H1 (cell line): ENCODE measurements at regions not wholly inside any gene's neighbourhood (a gene's known extent, or its start where the extent isn't known, plus 50 kb on each side); places are given as distances from the start of the nearest gene placed in this dataset.

ENCODE experiments used
- CTCF ChIA-PET: fragments of 300-600 bp; sonication (Branson Sonifier 250); formaldehyde crosslinking; loops from one replicate; lab custom pipeline; 2021; ENCODE audit not compliant: partially characterized antibody; lab: Charles Lee
- POLR2A ChIA-PET: fragments of 300-600 bp; sonication (Branson Sonifier 250); formaldehyde crosslinking; loops from one replicate; lab custom pipeline; 2021; ENCODE audit warnings: inconsistent platforms; ENCODE audit not compliant: partially characterized antibody; lab: Charles Lee
- DNase-seq, 2 experiments: peaks; one replicate each; pipeline versions ENCODE4 v3.0.0 to v3.0.0-alpha.2; 2010 to 2022; ENCODE audit warnings: low spot score in 2 of 2, low read depth in 1 of 2, mixed read lengths in 1 of 2
- FAIRE-seq: peaks from 2 replicates; lab custom pipeline; 2011; peaks lifted over from hg19 to GRCh38; lab: Jason Lieb, UNC
- H2AFZ ChIP-seq: 2 replicates; pipeline ENCODE4 v1.8.1; 2012; ENCODE audit warnings: low read length, inconsistent platforms
- H2AK5ac ChIP-seq: 2 replicates; pipeline ENCODE4 v1.6.1; 2013; ENCODE audit warnings: low read depth, low read length
- H2BK120ac ChIP-seq: replicated peaks from 2 replicates; pipeline ENCODE3; 2013; ENCODE audit warnings: low read depth, low read length, inconsistent platforms
- H2BK12ac ChIP-seq: 2 replicates; pipeline ENCODE4 v1.6.1; 2013; ENCODE audit warnings: low read depth, low read length
- H2BK15ac ChIP-seq: 2 replicates; pipeline ENCODE4 v1.6.1; 2013; ENCODE audit warnings: low read length
- H2BK20ac ChIP-seq: 2 replicates; pipeline ENCODE4 v1.6.1; 2013; ENCODE audit warnings: low read length
- H2BK5ac ChIP-seq: 2 replicates; pipeline ENCODE4 v1.6.1; 2013; ENCODE audit warnings: low read depth, low read length
- H3K14ac ChIP-seq: 2 replicates; pipeline ENCODE4 v1.6.1; 2013; ENCODE audit warnings: inconsistent platforms; ENCODE audit not compliant: insufficient read length
- H3K18ac ChIP-seq: 2 replicates; pipeline ENCODE4 v1.6.1; 2013; ENCODE audit warnings: low read length; ENCODE audit errors: extremely low read depth
- H3K23ac ChIP-seq: 2 replicates; pipeline ENCODE4 v1.6.1; 2013; ENCODE audit warnings: inconsistent platforms; ENCODE audit not compliant: insufficient read length
- H3K23me2 ChIP-seq: 2 replicates; pipeline ENCODE4 v1.6.1; 2013; ENCODE audit warnings: low read depth, low read length
- H3K27ac ChIP-seq: 2 replicates; pipeline ENCODE4 v1.6.1; 2011; ENCODE audit warnings: low read depth, low read length, inconsistent platforms
- H3K27me3 ChIP-seq, 4 experiments: replicated peaks in 1 of 4; 1 replicate in 1 of 4; 2 replicates in 3 of 4; pipeline versions ENCODE4 v1.6.1 to v1.8.1; 2011 to 2013; ENCODE audit warnings: low read length in 3 of 4, mild to moderate bottlenecking in 3 of 4, inconsistent platforms in 2 of 4, mixed read lengths in 2 of 4, moderate library complexity in 1 of 4; ENCODE audit not compliant: control insufficient read depth in 3 of 4, insufficient read depth in 3 of 4; ENCODE audit errors: extremely low read depth in 1 of 4
- H3K36me3 ChIP-seq, 4 experiments: 2 replicates each; pipeline versions ENCODE4 v1.6.1 to v1.8.1; 2011 to 2013; ENCODE audit warnings: mild to moderate bottlenecking in 4 of 4, low read length in 3 of 4, moderate library complexity in 2 of 4, control low read depth in 1 of 4, inconsistent platforms in 1 of 4; ENCODE audit not compliant: insufficient read depth in 4 of 4, control insufficient read depth in 2 of 4
- H3K4ac ChIP-seq: replicated peaks from 2 replicates; pipeline ENCODE3; 2013; ENCODE audit warnings: low read length, low read depth, mixed read lengths, inconsistent platforms; ENCODE audit not compliant: insufficient read length
- H3K4me1 ChIP-seq, 4 experiments: replicated peaks in 1 of 4; 1 replicate in 1 of 4; 2 replicates in 3 of 4; pipeline versions ENCODE4 v1.6.1 to v1.8.1; 2011 to 2013; ENCODE audit warnings: low read length in 3 of 4, inconsistent platforms in 2 of 4, mixed read lengths in 1 of 4; ENCODE audit not compliant: insufficient read depth in 4 of 4, control insufficient read depth in 3 of 4
- H3K4me2 ChIP-seq, 2 experiments: 2 replicates each; pipeline versions ENCODE4 v1.6.1 to v1.8.1; 2011 to 2013; ENCODE audit warnings: low read depth in 2 of 2, low read length in 2 of 2, control low read depth in 1 of 2, inconsistent platforms in 1 of 2, mild to moderate bottlenecking in 1 of 2; ENCODE audit not compliant: insufficient read depth in 1 of 2
- H3K4me3 ChIP-seq, 4 experiments: fragments of 200-600, 300-600 bp in 1 of 4; sonication (generic), shearing (Covaris generic), sonication (Bioruptor Twin) in 1 of 4; 2 replicates each; pipeline versions ENCODE4 v1.5.1 to v1.8.1; 2011 to 2016; ENCODE audit warnings: low read length in 4 of 4, low read depth in 3 of 4, control low read depth in 2 of 4, inconsistent platforms in 2 of 4, mild to moderate bottlenecking in 2 of 4, mixed read lengths in 1 of 4, moderate library complexity in 1 of 4; ENCODE audit not compliant: insufficient read depth in 2 of 4; ENCODE audit errors: extremely low read depth in 1 of 4
- H3K56ac ChIP-seq: replicated peaks from 2 replicates; pipeline ENCODE3; 2013; ENCODE audit warnings: low read depth, mild to moderate bottlenecking, mixed read lengths, low read length, inconsistent platforms; ENCODE audit not compliant: insufficient read length
- H3K79me1 ChIP-seq: 2 replicates; pipeline ENCODE4 v1.6.1; 2013; ENCODE audit warnings: low read depth, low read length, control low read depth
- H3K79me2 ChIP-seq, 2 experiments: 2 replicates each; pipeline versions ENCODE4 v1.6.1 to v1.8.1; 2012 to 2013; ENCODE audit warnings: low read length in 2 of 2, mild to moderate bottlenecking in 2 of 2, inconsistent platforms in 1 of 2; ENCODE audit not compliant: insufficient read depth in 2 of 2, control insufficient read depth in 1 of 2
- H3K9ac ChIP-seq, 4 experiments: replicated peaks in 1 of 4; 1 replicate in 1 of 4; 2 replicates in 3 of 4; pipeline versions ENCODE4 v1.6.1 to v1.8.1; 2011 to 2013; ENCODE audit warnings: low read depth in 3 of 4, low read length in 3 of 4, control low read depth in 2 of 4, mild to moderate bottlenecking in 2 of 4, moderate library complexity in 2 of 4, inconsistent platforms in 1 of 4; ENCODE audit errors: extremely low read depth in 1 of 4
- H3K9me3 ChIP-seq, 2 experiments: 2 replicates each; pipeline versions ENCODE4 v1.6.1 to v1.8.1; 2012 to 2013; ENCODE audit warnings: mild to moderate bottlenecking in 2 of 2, moderate library complexity in 2 of 2, control low read depth in 1 of 2, inconsistent platforms in 1 of 2, low read depth in 1 of 2, low read length in 1 of 2, mixed read lengths in 1 of 2; ENCODE audit not compliant: insufficient read depth in 2 of 2
- H4K20me1 ChIP-seq, 2 experiments: replicated peaks in 1 of 2; 2 replicates each; pipeline versions ENCODE3 to v1.8.1; 2011 to 2013; ENCODE audit warnings: inconsistent platforms in 2 of 2, low read length in 2 of 2, mild to moderate bottlenecking in 1 of 2; ENCODE audit not compliant: insufficient read depth in 2 of 2, control insufficient read depth in 1 of 2
- H4K5ac ChIP-seq: 2 replicates; pipeline ENCODE4 v1.6.1; 2013; ENCODE audit warnings: low read length, low read depth, mixed read lengths, inconsistent platforms; ENCODE audit not compliant: insufficient read length
- H4K8ac ChIP-seq: 2 replicates; pipeline ENCODE4 v1.8.0; 2013; ENCODE audit warnings: mild to moderate bottlenecking, moderate library complexity, low read length, inconsistent platforms; ENCODE audit not compliant: insufficient read depth; ENCODE audit errors: extremely low read depth
- H4K91ac ChIP-seq: replicated peaks from 2 replicates; pipeline ENCODE3; 2013; ENCODE audit warnings: low read length, mixed read lengths, inconsistent platforms; ENCODE audit not compliant: insufficient read length
- ASH2L ChIP-seq: fragments of 200-600, 300-600 bp; sonication (generic); IDR thresholded peaks from one replicate; pipeline ENCODE4 v1.7.1; 2017; ENCODE audit warnings: low read length
- BRCA1 ChIP-seq: IDR thresholded peaks from 2 replicates; pipeline ENCODE4 v1.6.1; 2012; ENCODE audit warnings: low read depth, low read length, improper control_type of control experiment
- FOSL1 ChIP-seq: IDR thresholded peaks from 2 replicates; pipeline ENCODE4 v1.6.1; 2011; ENCODE audit warnings: mild to moderate bottlenecking, low read depth, low read length, moderate library complexity; ENCODE audit not compliant: insufficient read depth
- HDAC2 ChIP-seq, 2 experiments: fragments of 300-600 bp in 1 of 2; sonication (generic) in 1 of 2; IDR thresholded peaks; 2 replicates each; pipeline ENCODE4 v1.6.1; 2011 to 2012; ENCODE audit warnings: low read depth in 2 of 2, low read length in 2 of 2, mild to moderate bottlenecking in 2 of 2, moderate library complexity in 2 of 2, borderline replicate concordance in 1 of 2, inconsistent platforms in 1 of 2
- JUN ChIP-seq: IDR thresholded peaks from 2 replicates; pipeline ENCODE4 v1.6.1; 2011; ENCODE audit warnings: low read depth, mild to moderate bottlenecking, improper control_type of control experiment, low read length
- NANOG ChIP-seq: IDR thresholded peaks from 2 replicates; pipeline ENCODE4 v1.6.1; 2011; ENCODE audit warnings: low read length, low read depth, mild to moderate bottlenecking, inconsistent platforms; ENCODE audit not compliant: insufficient read depth, poor library complexity, severe bottlenecking
- NRF1 ChIP-seq: IDR thresholded peaks from 2 replicates; pipeline ENCODE4 v1.6.1; 2011; ENCODE audit warnings: mild to moderate bottlenecking, low read depth, low read length, improper control_type of control experiment
- POU5F1 ChIP-seq: IDR thresholded peaks from 2 replicates; pipeline ENCODE4 v1.6.1; 2011; ENCODE audit warnings: low read depth, mild to moderate bottlenecking, low read length, moderate library complexity
- RXRA ChIP-seq: IDR thresholded peaks from 2 replicates; pipeline ENCODE4 v1.6.1; 2011; ENCODE audit warnings: low read depth, mild to moderate bottlenecking, low read length, moderate library complexity; ENCODE audit not compliant: insufficient read depth
- SAP30 ChIP-seq: fragments of 300-600 bp; sonication (generic); IDR thresholded peaks from 2 replicates; pipeline ENCODE4 v1.7.1; 2012; ENCODE audit warnings: low read length, moderate library complexity, mild to moderate bottlenecking, inconsistent platforms; ENCODE audit not compliant: insufficient read depth, insufficient replicate concordance
- SIRT6 ChIP-seq: IDR thresholded peaks from one replicate; pipeline ENCODE4 v1.7.1; 2012; ENCODE audit warnings: low read length, inconsistent platforms
- SUZ12 ChIP-seq: fragments of 200-600 bp; sonication (generic); IDR thresholded peaks from 2 replicates; pipeline ENCODE4 v1.6.1; 2012; ENCODE audit warnings: mild to moderate bottlenecking, inconsistent platforms, low read length, moderate library complexity, mixed read lengths
- TAF1 ChIP-seq: IDR thresholded peaks from 2 replicates; pipeline ENCODE4 v1.6.1; 2011; ENCODE audit warnings: mild to moderate bottlenecking, low read depth, low read length
- TEAD4 ChIP-seq: IDR thresholded peaks from 2 replicates; pipeline ENCODE4 v1.6.1; 2012; ENCODE audit warnings: low read depth, low read length, inconsistent platforms, mixed read lengths
- YY1 ChIP-seq: IDR thresholded peaks from 2 replicates; pipeline ENCODE4 v1.6.1; 2011; ENCODE audit warnings: low read depth, mild to moderate bottlenecking, low read length
- WGBS, 2 experiments: shearing (Covaris generic) in 1 of 2; methylation state at CpG; one replicate each; pipeline versions ENCODE4 v1.1.6 to v1.1.7; 2013 to 2015; ENCODE audit warnings: low lambda C conversion rate in 2 of 2, mixed read lengths in 2 of 2, inconsistent platforms in 1 of 2, low coverage in 1 of 2, missing lambda C conversion rate in 1 of 2; ENCODE audit not compliant: insufficient replicate concordance in 2 of 2, insufficient coverage in 1 of 2, insufficient read length in 1 of 2; ENCODE audit errors: extremely low coverage in 1 of 2, missing lambda C conversion rate in 1 of 2; 5-methylcytosine and 5-hydroxymethylcytosine counted together

GRCh38 chr5:168165977-168166376 is 125.5 kb upstream of the WWC1 start:
- ChIA-PET CTCF (interaction anchor here (1.0 to 1.4 kb wide), 3 partner anchors 9 to 81 kb away, joined by 3 to 5 read pairs (median 4); no protein-coding TSS in a partner anchor), POLR2A (no interaction called here)
- no peaks in the 10 kb centered on the region for H3K23me2 ChIP-seq
- no peak overlapping the region for H2BK20ac ChIP-seq
- no peak overlapping the region for H2BK120ac ChIP-seq
- H2BK5ac ChIP-seq, result no peak overlapping the region
- H3K27ac ChIP-seq, result no peak overlapping the region
- no peak overlapping the region for H2AFZ ChIP-seq
- 76% methylated on average over 5 of the region's 5 CpGs; no CpG with 5 or more reads in 1 of the 2 experiments for WGBS, 2 experiments
- no peak overlapping the region for H3K4ac ChIP-seq
- H3K4me2 ChIP-seq, result peak overlapping the region in 1 of 2 experiments; percentile 50; a peak in 3 of 4 replicates
- H3K18ac ChIP-seq, result no peak overlapping the region
- no peaks in the 10 kb centered on the region for H3K79me2 ChIP-seq
- H3K79me1 ChIP-seq, result no peaks in the 10 kb centered on the region
- H3K27me3 ChIP-seq, result no peaks in the 10 kb centered on the region; a peak in 1 of 7 replicates
- H3K9ac ChIP-seq, result no peak overlapping the region
- peaks cover 5 to 12% (median 11%) of the 10 kb centered on the region in 4 experiments; a peak in 4 of 7 replicates for H3K4me1 ChIP-seq
- H3K4me3 ChIP-seq, result no peak overlapping the region
- no peaks in the 10 kb centered on the region for H3K9me3 ChIP-seq
- no peaks in the 10 kb centered on the region for H4K20me1 ChIP-seq
- no peak overlapping the region for H3K14ac ChIP-seq
- no peak overlapping the region for H2BK12ac ChIP-seq
- no peak overlapping the region for H3K56ac ChIP-seq
- no peak overlapping the region for H2AK5ac ChIP-seq
- FAIRE-seq (no peak), DNase-seq (no peak)
- H4K5ac ChIP-seq, result no peak overlapping the region
- no peak overlapping the region for H3K23ac ChIP-seq
- no peak overlapping the region for H2BK15ac ChIP-seq
- H4K91ac ChIP-seq, result no peak overlapping the region
- no peaks in the 10 kb centered on the region for H3K36me3 ChIP-seq
- H4K8ac ChIP-seq, result no peak overlapping the region
- TF ChIP-seq POU5F1 (no peak), BRCA1 (no peak), NANOG (no peak), FOSL1 (no peak), ASH2L (no peak), SAP30 (no peak), HDAC2 (IDR thresholded peaks at IDR 0.05; ENCODE audit: borderline replicate concordance in 1 of 2, low read depth in 2 of 2, low read length in 2 of 2) (no peak), NRF1 (no peak), JUN (no peak), TEAD4 (no peak), YY1 (no peak), TAF1 (no peak), SUZ12 (no peak), RXRA (no peak), SIRT6 (no peak)
